Fibroblast of skin of abdomen (primary cell): ENCODE measurements at regions not wholly inside any gene's neighbourhood (a gene's known extent, or its start where the extent isn't known, plus 50 kb on each side); places are given as distances from the start of the nearest gene placed in this dataset.
"Not testable (repeated sequence)": the region's sequence is repeated elsewhere in the genome, so short reads cannot be mapped to it uniquely, and the experiment has no call there.

Source experiments
- DNase-seq: peaks from one replicate; pipeline ENCODE4 v3.0.0-alpha.2; 2013

DNA sequence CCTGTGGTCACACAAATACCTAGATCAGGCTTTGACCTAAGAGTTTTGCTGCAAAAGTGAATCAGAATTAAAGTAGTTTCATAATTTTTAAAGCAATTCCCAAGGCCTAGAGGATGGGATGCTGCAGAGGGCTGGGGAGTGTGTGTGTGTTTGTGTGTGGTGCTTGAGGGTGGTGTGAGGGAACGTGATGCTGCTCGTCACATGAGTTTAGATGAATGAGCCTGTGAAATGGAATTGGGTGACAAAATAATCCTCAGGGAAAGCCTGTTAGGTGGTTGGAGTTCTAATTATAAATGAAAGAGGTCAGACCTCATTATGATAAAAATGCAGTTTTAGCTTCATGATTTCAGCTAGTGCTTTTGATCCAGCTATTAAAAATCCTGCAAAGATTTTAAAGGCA is 87.5 kb upstream of the TMEM170B start:
- DNase-seq: no peak

DNA sequence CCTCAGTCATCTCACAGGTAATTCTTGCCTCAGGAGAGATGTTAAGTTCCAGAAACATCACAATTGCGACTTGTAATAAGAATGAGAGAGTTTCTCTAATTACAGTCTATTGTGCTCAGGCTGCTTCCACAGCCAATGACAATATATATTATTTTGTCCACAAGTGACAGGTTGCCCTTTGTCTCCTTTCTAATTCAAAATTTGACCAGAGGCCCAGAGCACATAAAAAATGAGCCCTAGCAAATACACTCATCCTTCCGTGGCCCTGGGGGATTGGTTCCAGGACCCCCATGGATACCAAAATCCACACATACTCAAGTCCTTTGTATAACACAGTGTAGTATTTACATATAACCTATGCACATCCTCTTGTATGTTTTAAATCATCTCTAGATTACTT is 88.1 kb upstream of the TMEM170B start:
- DNase-seq: no peak

GRCh38 chr6:11448038-11448437 is 89.5 kb upstream of the TMEM170B start:
- no peak for DNase-seq

GRCh38 chr6:11447265-11447664 is 90.3 kb upstream of the TMEM170B start:
- DNase-seq: no peak

DNA sequence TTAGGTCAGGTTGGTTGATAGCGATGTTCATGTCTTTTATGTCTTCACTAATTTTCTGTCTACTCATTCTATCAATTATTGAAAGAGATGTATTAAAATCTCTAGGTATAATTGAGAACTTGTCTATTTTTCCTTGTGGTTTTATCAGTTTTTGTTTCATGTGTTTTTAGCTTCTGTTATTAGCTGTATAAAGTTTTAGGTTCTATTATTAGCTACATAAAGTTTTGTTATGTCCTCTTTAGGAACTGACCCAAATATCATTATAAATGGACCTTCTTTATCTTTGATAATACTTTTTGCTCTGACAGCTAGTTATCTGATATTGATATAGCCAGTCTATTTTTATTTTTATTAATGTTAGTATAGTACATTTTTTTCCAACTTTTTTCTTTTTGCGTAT is 92.4 kb upstream of the TMEM170B start:
- no peak for DNase-seq

DNA sequence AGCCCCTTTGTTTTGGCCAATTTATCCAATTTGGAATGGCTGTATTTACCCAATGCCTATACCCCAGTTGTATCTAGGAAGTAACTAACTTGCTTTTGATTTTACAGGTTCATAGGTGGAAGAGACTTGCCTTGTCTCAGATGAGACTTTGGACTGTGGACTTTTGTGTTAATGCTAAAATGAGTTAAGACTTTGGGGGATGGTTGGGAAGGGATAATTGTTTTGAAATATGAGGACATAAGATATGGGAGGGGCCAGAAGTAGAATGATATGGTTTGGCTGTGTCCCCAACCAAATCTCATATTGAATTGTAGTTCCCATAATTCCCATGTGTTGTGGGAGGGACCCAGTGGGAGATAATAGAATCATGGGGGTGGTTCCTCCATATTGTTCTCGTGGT is 94.4 kb upstream of the TMEM170B start:
- DNase-seq: not testable (repeated sequence)

DNA sequence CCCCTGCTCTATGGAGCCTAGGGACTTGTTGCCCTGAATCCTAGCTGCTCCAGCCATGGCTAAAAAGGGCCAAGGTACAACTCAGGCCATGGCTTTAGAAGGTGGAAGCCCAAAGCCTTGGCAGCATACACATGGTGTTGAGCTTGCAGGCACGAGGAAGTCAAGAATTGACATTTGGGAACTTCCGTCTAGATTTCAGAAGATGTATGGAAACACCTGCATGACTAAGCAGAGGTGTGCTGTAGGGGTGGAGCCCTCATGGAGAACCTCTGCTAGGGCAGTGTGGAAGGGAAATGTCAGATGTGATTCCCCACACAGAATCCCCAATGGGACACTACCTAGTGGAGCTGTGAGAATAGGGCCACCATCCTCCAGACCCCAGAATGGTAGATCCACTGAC is 95.1 kb upstream of the TMEM170B start:
- DNase-seq: no peak

DNA sequence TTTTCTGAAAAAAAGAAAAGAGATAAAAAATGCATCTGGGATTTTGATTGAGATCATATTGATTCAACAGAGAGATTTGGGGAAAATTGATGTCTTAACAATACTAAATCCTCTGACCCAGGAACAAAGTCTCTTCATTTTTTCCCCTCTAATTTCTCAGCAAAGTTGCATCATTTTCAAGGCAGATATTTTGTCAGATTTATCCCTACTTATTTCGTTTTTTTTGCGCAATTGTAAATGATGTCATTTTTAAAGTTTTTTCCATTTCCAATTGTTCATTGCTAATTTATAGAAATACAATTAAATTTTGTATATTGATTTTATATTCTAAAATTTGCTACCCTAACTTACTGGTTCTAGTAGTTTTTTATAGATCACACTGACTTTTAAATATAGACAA is 97.7 kb upstream of the TMEM170B start:
- no peak for DNase-seq

GRCh38 chr6:11439017-11439420 is 98.5 kb upstream of the TMEM170B start:
- no peak for DNase-seq

- DNase-seq: no peak
Measured at GRCh38 chr6:11437824-11438459, 99.6 kb upstream of the TMEM170B start.

DNA sequence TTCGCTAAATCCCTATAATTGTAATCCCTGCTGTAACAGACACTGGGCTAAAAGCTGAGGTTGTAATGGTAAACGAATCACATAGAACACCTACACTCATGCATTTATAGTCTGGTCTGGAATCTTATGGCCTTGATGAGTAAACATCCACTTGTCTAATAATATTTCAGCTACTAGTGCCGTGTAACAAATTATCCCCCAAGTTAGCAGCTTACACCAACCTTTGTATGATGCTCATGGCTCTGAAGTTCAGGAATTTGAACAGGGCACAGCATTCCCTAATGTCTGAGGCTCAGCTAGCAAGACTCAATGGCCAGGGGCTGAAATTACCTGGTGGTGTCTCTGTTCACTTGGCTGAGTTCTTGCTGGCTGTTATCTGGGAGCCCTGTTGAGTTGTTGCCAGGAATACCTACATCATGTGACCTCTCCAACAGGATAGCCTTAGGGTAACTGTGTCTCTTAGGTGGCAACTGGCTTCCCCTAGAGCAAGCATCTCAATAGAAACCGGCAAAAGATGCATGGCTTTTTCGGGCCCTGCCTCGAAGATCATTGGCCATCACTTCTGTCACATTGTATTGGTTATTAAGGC is 100.9 kb upstream of the TMEM170B start:
- no peak for DNase-seq

DNA sequence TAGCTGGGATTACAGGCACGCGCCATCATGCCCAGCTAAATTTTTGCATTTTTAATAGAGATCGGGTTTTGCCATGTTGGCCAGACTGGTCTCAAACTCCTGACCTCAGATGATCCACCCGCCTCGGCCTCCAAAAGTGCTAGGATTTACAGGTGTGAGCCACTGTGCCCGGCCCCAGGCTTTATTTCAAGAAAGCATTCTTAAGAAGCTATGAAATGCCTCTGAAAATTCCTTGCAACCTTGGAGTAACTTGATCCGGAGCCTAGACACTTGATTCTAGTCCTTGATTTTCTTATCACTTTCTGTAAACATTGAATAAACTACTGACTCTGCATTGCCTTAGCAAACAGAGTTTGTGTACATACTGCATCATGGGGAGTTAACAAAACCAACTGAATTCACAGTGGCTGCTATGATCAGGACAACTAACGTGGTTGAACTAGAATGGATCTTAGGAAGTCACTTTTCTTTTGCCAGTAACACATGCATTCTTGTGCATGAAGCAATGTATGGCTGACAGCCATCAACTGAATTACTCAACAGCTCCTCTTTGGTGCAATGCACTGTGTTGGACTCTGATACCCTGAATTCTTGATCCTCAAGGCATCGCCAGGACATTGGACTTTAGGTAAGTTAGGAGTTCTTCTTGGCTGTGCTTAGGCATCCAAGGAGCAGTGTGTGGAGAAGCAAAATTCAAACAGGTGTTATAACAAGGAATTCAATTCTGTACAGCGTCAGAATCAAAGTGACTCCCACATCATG is 102.8 kb upstream of the TMEM170B start:
- DNase-seq: peak; percentile 83

GRCh38 chr6:11433860-11434259 is 103.7 kb upstream of the TMEM170B start:
- no peak for DNase-seq

DNA sequence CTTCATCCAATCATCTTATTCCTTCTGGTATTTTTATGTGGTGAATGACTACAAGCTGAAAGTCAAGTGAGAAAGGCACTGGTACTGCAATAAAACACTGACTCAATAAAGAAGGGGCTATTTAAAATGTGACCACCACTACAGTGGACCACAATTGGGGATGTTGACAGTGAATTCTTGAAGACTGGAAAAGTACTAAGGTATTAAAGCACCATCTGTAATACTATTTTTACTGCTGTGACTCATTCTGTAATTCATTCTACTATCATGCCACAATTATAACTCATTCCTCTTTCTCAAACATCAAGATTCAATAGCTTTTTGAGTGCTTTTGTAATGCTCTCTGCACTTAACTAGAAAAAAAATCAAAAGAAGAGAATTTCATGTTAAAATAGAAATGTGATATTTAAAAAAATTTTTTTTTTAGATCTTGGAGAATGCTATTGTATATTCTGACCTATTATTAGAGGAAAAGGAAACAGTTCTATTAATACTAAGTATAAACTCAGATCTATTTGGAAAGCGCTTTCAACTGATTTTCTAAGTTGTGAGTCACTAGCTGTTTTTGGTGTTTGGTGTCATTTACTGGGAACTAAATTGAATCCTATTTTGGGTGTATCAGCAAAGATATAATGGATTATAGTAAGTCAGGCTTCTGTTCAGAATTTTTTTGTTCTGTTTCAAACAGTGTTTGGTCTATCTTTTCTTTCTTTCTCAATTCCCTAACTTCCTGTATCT is 104.7 kb upstream of the TMEM170B start:
- DNase-seq: peak; percentile 96

DNA sequence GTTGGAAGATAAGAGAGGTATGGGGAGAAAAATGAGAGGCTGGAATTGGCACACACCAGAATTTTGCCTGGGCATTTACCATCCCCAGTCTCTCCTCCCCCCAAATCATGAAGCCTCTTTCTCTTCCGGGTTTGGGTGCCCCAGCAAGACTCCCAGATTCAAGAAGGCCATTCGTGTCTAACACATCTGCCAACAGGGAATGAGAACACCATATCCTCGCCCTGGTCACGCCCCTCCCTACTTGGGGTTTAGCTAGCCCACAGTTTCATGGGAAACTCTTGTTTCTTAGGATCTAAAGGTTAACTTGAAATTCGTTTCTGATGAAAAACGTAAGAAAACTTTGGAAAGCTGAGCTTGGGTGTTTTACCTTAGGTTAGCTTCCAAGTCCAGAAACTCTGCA is 105.5 kb upstream of the TMEM170B start:
- DNase-seq: no peak

GRCh38 chr6:11431455-11431937 is 106.1 kb upstream of the TMEM170B start:
- no peak for DNase-seq

DNA sequence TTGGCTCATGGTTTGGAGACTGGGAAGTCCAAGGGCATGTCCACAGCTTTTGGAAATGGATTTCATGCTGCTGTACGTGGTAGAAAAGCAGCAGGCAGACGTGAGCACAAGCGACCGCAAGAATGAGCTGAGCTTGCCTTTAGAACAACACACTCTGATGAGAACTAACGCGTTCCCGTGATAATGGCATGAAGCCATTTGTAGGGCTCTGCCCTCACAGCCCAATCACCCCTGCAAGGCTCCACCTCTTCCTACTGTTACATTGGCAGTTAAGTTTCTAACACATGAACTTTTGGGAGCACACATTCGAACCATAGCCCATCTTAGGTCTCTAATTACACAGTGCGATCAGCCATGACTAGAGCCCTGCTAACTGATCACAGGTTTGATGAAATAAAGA is 107.5 kb upstream of the TMEM170B start:
- no peak for DNase-seq

DNA sequence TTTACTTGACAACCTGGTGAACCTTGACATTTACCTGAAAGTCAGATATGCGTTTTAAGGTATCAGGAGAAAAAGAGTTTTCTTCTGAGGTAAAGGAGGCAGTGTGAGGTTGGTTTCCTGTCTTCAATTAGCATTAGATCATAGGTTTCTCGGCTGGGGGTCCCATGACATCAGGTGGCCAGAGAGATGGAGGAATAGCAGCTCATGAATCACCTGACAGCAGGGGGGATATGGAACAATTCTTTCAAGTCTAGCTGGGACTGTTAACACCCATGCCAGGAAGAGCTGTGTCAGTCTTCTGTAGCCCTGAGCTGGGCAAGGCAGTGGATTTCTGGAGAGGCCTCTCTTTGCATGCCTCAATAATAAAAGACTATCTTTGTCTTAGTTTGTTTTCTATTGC is 108.0 kb upstream of the TMEM170B start:
- DNase-seq: peak; percentile 49

GRCh38 chr6:11428895-11429294 is 108.7 kb upstream of the TMEM170B start:
- DNase-seq: peak; percentile 66

- no peak for DNase-seq
Measured at GRCh38 chr6:11428371-11428770, 109.2 kb upstream of the TMEM170B start.

- no peak for DNase-seq
Measured at GRCh38 chr6:11427723-11428245, 109.8 kb upstream of the TMEM170B start.

DNA sequence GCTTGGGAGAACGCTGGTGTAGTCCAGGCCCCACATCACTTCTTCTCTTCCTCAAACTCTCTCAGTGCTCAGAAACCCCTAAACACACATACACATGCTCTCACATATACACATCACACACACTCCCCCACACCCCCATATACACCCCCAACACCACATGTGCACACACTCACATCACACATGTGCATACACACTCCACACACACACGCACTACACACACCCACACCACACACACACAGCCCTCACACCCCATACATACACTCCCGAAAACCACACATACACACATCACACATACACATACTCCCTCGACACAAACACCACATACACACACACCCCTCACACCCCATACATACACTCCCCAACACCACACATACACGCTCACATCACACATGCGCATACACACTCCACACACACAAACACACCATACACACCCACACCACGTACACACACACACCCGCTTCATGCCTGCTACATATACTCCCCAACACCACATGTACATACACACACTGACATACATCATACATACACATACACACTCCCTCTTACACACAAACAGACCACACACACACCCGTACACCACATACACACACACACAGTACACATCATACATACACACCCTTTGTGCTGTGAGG is 110.3 kb upstream of the TMEM170B start:
- DNase-seq: no peak
